ENCODE measurements at regions not wholly inside any gene's neighbourhood (a gene's known extent, or its start where the extent isn't known, plus 50 kb on each side); places are given as distances from the start of the nearest gene placed in this dataset.

- Histone ChIP-seq H3K4me1 (no peaks in the 10 kb centered on the region), H3K9me3 (no peaks in the 10 kb centered on the region), H3K27ac (no peak overlapping the region), H3K4me3 (no peak overlapping the region), H3K27me3 (no peaks in the 10 kb centered on the region), H3K36me3 (no peaks in the 10 kb centered on the region)
- intact Hi-C loops (cut with DNase I; ENCODE audit: low total_unique reads): no loop called here
- no peak for DNase-seq
- TF ChIP-seq CTCF (IDR thresholded peaks at IDR 0.05 in 4 of 5, conservative IDR thresholded peaks at IDR 0.05 in 1 of 5): no peak
- TF ChIP-seq POLR2A (IDR thresholded peaks at IDR 0.05): no peak
- ATAC-seq: no peak
- in situ Hi-C loops (cut with MboI; ENCODE audit: low sequenced_read_pairs in 4 of 4): no loop called here
These were observed 192.6 kb downstream of the TTC6 start for GRCh38 chr14:37787879-37788494.

- Histone ChIP-seq H3K4me1 (no peaks in the 10 kb centered on the region), H3K27me3 (no peaks in the 10 kb centered on the region), H3K4me3 (no peak overlapping the region), H3K27ac (no peak overlapping the region), H3K9me3 (no peaks in the 10 kb centered on the region), H3K36me3 (no peaks in the 10 kb centered on the region)
- in situ Hi-C loops (cut with MboI; ENCODE audit: low sequenced_read_pairs in 4 of 4): no loop called here
- DNase-seq (no peak), ATAC-seq (no peak)
- intact Hi-C loops (cut with DNase I; ENCODE audit: low total_unique reads): no loop called here
- TF ChIP-seq POLR2A (IDR thresholded peaks at IDR 0.05) (no peak), CTCF (IDR thresholded peaks at IDR 0.05 in 4 of 5, conservative IDR thresholded peaks at IDR 0.05 in 1 of 5) (no peak)
These were observed 196.1 kb downstream of the TTC6 start for GRCh38 chr14:37791384-37792036.

GRCh38 chr14:37792124-37792523, 196.7 kb downstream of the TTC6 start:
- DNase-seq (no peak), ATAC-seq (no peak)
- Histone ChIP-seq H3K36me3 (no peaks in the 10 kb centered on the region), H3K27me3 (no peaks in the 10 kb centered on the region), H3K4me1 (no peaks in the 10 kb centered on the region), H3K4me3 (no peak overlapping the region), H3K9me3 (no peaks in the 10 kb centered on the region), H3K27ac (no peak overlapping the region)
- in situ Hi-C loops (cut with MboI; ENCODE audit: low sequenced_read_pairs in 4 of 4): no loop called here
- intact Hi-C loops (cut with DNase I; ENCODE audit: low total_unique reads): no loop called here
- no peak for TF ChIP-seq CTCF (IDR thresholded peaks at IDR 0.05 in 4 of 5, conservative IDR thresholded peaks at IDR 0.05 in 1 of 5)
- TF ChIP-seq POLR2A (IDR thresholded peaks at IDR 0.05): no peak

GRCh38 chr14:37796703-37797416, 201.4 kb downstream of the TTC6 start:
- ATAC-seq: no peak
- Histone ChIP-seq H3K4me1 (no peaks in the 10 kb centered on the region), H3K27ac (no peak overlapping the region), H3K36me3 (no peaks in the 10 kb centered on the region), H3K4me3 (no peak overlapping the region), H3K27me3 (no peaks in the 10 kb centered on the region), H3K9me3 (no peaks in the 10 kb centered on the region)
- TF ChIP-seq CTCF (IDR thresholded peaks at IDR 0.05 in 4 of 5, conservative IDR thresholded peaks at IDR 0.05 in 1 of 5) (no peak), POLR2A (IDR thresholded peaks at IDR 0.05) (no peak)
- no peak for DNase-seq
- intact Hi-C loops (cut with DNase I; ENCODE audit: low total_unique reads): no loop called here
- in situ Hi-C loops (cut with MboI; ENCODE audit: low sequenced_read_pairs in 4 of 4): no loop called here
